Thyroid gland (tissue), 4 donors: ENCODE measurements at regions not wholly inside any gene's neighbourhood (a gene's known extent, or its start where the extent isn't known, plus 50 kb on each side); places are given as distances from the start of the nearest gene placed in this dataset.

Source experiments
- CTCF ChIP-seq, 6 experiments: fragments of 200-600 bp in 3 of 6; fragments of 450-650 bp in 3 of 6; sonication (generic) in 3 of 6; IDR thresholded peaks; one replicate each; pipeline ENCODE4 v1.5.1; 2016 to 2019; ENCODE audit warnings: antibody characterized with exemption in 6 of 6, mild to moderate bottlenecking in 2 of 6, inconsistent platforms in 1 of 6, moderate library complexity in 1 of 6
- POLR2A ChIP-seq, 2 donors: fragments of 450-650 bp; IDR thresholded peaks; one replicate each; pipeline ENCODE4 v1.6.1; 2017; ENCODE audit warnings: antibody characterized with exemption in 2 of 2, mild to moderate bottlenecking in 2 of 2, moderate library complexity in 1 of 2

- TF ChIP-seq CTCF (IDR thresholded peaks at IDR 0.05) (no peak), POLR2A (IDR thresholded peaks at IDR 0.05) (no peak)
These were observed 176.0 kb upstream of the PTPRZ1 start for GRCh38 chr7:121696954-121697353.
